Ascending aorta (tissue), 2 donors: ENCODE measurements at regions not wholly inside any gene's neighbourhood (a gene's known extent, or its start where the extent isn't known, plus 50 kb on each side); places are given as distances from the start of the nearest gene placed in this dataset.

Experiments
- DNase-seq, 2 donors: peaks; one replicate each; pipeline ENCODE4 v3.0.0-alpha.2; 2019; ENCODE audit warnings: low spot score in 2 of 2
- H3K27ac ChIP-seq, 2 donors: fragments of 200-600 bp; sonication (generic); one replicate each; pipeline ENCODE4 v1.5.1; 2016 to 2017; ENCODE audit warnings: mild to moderate bottlenecking in 1 of 2
- H3K27me3 ChIP-seq: fragments of 200-600 bp; sonication (generic); one replicate; pipeline ENCODE4 v1.5.1; 2017
- H3K36me3 ChIP-seq, 2 donors: fragments of 200-600 bp; sonication (generic); one replicate each; pipeline ENCODE4 v1.5.1; 2016
- H3K4me1 ChIP-seq, 2 donors: fragments of 200-600 bp; sonication (generic); one replicate each; pipeline ENCODE4 v1.5.1; 2016 to 2017; ENCODE audit warnings: mild to moderate bottlenecking in 1 of 2
- H3K4me3 ChIP-seq, 2 donors: fragments of 200-600 bp; sonication (generic); one replicate each; pipeline ENCODE4 v1.5.1; 2016 to 2017; ENCODE audit warnings: mild to moderate bottlenecking in 1 of 2
- H3K9me3 ChIP-seq, 2 donors: fragments of 200-600 bp; sonication (generic); one replicate each; pipeline ENCODE4 v1.5.1; 2016
- intact Hi-C: fragments of 100-400 bp; cut with DNase I; formaldehyde crosslinking; loops from one replicate; pipeline ENCODE4 v1.15.1; 2023
- TF ChIP-seq, protein P1 (sequence below), 3 experiments: fragments of 200-600 bp in 2 of 3; fragments of 450-650 bp in 1 of 3; sonication (generic) in 2 of 3; IDR thresholded peaks; one replicate each; pipeline ENCODE4 v1.5.1; 2016 to 2019; ENCODE audit warnings: antibody characterized with exemption in 3 of 3, mild to moderate bottlenecking in 1 of 3, moderate library complexity in 1 of 3

DNA sequence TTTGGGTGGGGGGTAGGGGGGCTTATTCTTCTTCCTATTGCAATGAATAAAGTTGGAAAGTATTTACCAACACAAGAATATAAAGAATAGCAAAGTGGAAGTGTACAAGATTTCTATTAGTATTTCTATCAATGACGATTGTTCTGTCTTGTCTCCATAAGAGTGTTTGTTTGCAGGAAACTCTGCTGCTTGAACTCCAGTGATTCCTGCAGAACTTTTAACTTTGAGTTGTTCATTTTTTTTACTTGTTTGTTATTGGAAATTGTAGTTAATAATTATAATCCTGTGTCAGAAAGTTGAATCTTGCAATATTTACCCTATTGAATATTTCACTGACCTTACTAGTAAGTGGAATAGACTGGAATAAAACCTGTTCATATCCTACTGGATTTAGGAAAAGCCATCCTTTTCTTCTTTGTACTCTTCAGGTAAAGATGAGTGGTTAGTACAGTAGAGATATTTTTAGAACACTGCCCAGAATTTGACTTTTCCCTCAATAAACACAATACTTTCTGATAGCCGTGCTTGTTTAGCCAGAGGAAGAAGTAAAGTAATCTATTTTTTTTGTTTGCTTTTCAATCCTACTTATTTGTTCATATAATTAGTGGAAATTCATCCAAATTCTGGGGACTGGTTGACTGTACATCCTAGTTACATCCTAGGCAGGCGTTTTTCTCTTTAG, 340.4 kb downstream of the TENT4A start:
- TF ChIP-seq, protein P1, sequence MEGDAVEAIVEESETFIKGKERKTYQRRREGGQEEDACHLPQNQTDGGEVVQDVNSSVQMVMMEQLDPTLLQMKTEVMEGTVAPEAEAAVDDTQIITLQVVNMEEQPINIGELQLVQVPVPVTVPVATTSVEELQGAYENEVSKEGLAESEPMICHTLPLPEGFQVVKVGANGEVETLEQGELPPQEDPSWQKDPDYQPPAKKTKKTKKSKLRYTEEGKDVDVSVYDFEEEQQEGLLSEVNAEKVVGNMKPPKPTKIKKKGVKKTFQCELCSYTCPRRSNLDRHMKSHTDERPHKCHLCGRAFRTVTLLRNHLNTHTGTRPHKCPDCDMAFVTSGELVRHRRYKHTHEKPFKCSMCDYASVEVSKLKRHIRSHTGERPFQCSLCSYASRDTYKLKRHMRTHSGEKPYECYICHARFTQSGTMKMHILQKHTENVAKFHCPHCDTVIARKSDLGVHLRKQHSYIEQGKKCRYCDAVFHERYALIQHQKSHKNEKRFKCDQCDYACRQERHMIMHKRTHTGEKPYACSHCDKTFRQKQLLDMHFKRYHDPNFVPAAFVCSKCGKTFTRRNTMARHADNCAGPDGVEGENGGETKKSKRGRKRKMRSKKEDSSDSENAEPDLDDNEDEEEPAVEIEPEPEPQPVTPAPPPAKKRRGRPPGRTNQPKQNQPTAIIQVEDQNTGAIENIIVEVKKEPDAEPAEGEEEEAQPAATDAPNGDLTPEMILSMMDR (IDR thresholded peaks at IDR 0.05), result no peak
- no peaks in the 10 kb centered on the region for H3K27me3 ChIP-seq

GRCh38 chr5:7066471-7067235, 329.3 kb upstream of the ADCY2 start:
- Histone ChIP-seq H3K9me3 (no peaks in the 10 kb centered on the region), H3K27ac (no peak overlapping the region), H3K4me3 (no peak overlapping the region), H3K36me3 (no peaks in the 10 kb centered on the region), H3K27me3 (no peaks in the 10 kb centered on the region), H3K4me1 (no peaks in the 10 kb centered on the region)
- DNase-seq, result no peak
- intact Hi-C loops, result no loop called here
- TF ChIP-seq, protein P1 (IDR thresholded peaks at IDR 0.05), result no peak

More for the DNA sequence above, 340.4 kb downstream of the TENT4A start:
- Histone ChIP-seq H3K4me3 (no peak overlapping the region), H3K9me3 (no peaks in the 10 kb centered on the region), H3K4me1 (no peaks in the 10 kb centered on the region), H3K36me3 (no peaks in the 10 kb centered on the region), H3K27ac (no peak overlapping the region)
- intact Hi-C loops, result no loop called here
- no peak for DNase-seq

GRCh38 chr5:7068156-7068555, 327.8 kb upstream of the ADCY2 start:
- no peak for DNase-seq
- TF ChIP-seq, protein P1 (IDR thresholded peaks at IDR 0.05), result no peak
- Histone ChIP-seq H3K36me3 (no peaks in the 10 kb centered on the region), H3K27ac (no peak overlapping the region), H3K27me3 (no peaks in the 10 kb centered on the region), H3K4me3 (no peak overlapping the region), H3K9me3 (no peaks in the 10 kb centered on the region), H3K4me1 (no peaks in the 10 kb centered on the region)
- intact Hi-C loops, result no loop called here

DNA sequence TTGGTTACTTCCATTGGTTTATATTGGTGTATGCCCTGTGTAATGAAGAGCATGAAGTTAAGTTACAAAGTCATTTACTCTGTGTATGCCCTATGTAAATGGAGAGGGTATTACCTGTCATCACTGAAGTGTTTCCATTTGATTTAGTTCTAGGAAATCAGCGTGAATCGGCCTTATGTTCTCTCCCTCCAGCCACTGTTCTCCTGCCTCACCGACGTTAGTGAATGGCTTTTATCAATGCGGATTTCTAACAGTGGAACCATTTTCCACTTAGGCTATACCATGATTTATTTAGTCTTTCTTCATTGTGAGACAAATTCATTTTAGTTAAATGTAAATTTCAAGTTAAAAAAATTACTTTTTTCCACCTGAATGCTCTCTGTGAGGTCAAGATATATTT, 327.0 kb upstream of the ADCY2 start:
- no peak for DNase-seq
- H3K36me3 ChIP-seq, result no peaks in the 10 kb centered on the region
- H3K27ac ChIP-seq, result no peak overlapping the region
- no peaks in the 10 kb centered on the region for H3K4me1 ChIP-seq
- H3K27me3 ChIP-seq, result no peaks in the 10 kb centered on the region
- intact Hi-C loops, result no loop called here
- H3K9me3 ChIP-seq, result no peaks in the 10 kb centered on the region
- TF ChIP-seq, protein P1 (IDR thresholded peaks at IDR 0.05), result no peak
- no peak overlapping the region for H3K4me3 ChIP-seq

- TF ChIP-seq, protein P1 (IDR thresholded peaks at IDR 0.05), result no peak
- intact Hi-C loops, result no loop called here
Observed at GRCh38 chr5:7072188-7072587, 323.8 kb upstream of the ADCY2 start.

More at GRCh38 chr5:7072188-7072587, 323.8 kb upstream of the ADCY2 start:
- DNase-seq, result no peak
- Histone ChIP-seq H3K36me3 (no peaks in the 10 kb centered on the region), H3K27me3 (no peaks in the 10 kb centered on the region), H3K27ac (no peak overlapping the region), H3K4me1 (no peaks in the 10 kb centered on the region), H3K4me3 (no peak overlapping the region), H3K9me3 (no peaks in the 10 kb centered on the region)
